HS-5 (cell line): ENCODE measurements at regions not wholly inside any gene's neighbourhood (a gene's known extent, or its start where the extent isn't known, plus 50 kb on each side); places are given as distances from the start of the nearest gene placed in this dataset.

Source experiments
- DNase-seq: peaks from one replicate; pipeline ENCODE4 v3.0.0-alpha.2; 2012; ENCODE audit warnings: low read depth

GRCh38 chr3:127349501-127350171, 61.8 kb upstream of the PRR20G start:
- DNase-seq, result no peak

DNA sequence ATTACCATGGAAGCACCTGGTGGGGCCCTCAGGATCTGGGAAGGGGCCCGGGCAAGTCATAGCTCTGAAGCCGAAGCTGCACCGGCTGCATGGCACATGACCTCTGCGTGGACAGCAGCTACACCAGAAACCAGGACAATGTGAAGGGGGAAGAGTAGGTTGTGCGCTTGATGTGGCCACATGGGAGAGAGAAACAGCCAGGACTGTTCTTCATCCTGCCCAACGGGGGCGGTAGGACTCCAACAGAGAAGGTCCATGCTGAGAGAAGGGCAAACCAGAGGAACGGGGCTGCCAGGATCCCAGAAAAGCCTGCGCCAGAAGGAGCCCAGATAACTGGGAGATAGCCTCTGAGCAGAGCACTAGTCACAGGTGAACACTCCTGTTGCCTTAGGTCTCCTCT, 54.9 kb upstream of the PRR20G start:
- no peak for DNase-seq

- DNase-seq, result no peak
Measured at GRCh38 chr3:127339928-127340861, 52.3 kb upstream of the PRR20G start.

GRCh38 chr3:127339016-127339415, 51.2 kb upstream of the PRR20G start:
- DNase-seq, result no peak

DNA sequence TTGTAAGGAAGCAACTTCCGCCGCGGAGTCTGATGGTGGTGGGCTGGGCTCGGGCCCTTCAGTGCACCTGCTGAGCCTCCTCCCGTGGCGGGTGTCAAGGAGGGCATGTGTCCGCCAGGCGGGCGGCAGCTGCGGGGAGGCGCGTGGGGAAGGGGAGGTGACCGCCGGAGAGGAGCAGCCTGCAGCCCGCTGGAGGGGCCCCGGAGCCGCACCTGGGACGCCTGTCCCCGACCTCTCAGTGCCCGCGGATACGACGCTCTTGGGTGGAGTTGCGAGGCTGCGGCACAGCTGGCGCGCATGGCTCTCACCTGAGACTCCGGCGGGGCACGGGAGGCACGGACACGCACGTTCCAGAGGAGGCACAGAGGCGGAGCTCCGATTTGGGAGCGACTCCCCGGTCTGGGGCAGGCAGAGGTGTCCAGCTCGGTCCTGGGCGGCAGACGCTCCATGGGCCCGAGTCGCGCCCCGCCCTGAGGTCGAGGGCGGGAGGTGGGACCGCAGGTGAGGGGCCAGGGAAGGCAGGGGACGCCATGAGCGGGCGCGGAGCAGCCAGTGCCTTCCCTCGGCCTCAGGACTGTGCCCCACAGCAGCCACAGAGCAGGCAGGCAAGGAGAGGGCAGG, 50.2 kb upstream of the PRR20G start:
- DNase-seq, result no peak
